ENCODE measurements at regions not wholly inside any gene's neighbourhood (a gene's known extent, or its start where the extent isn't known, plus 50 kb on each side); places are given as distances from the start of the nearest gene placed in this dataset.

- no peak for DNase-seq (ENCODE audit: low spot score)
- no peak overlapping the region for H3K27ac Mint-ChIP-seq
- no peaks in the 10 kb centered on the region; the same call in 1 of the 2 replicates for H3K4me1 Mint-ChIP-seq
- H3K36me3 Mint-ChIP-seq = no peaks in the 10 kb centered on the region; the same call in 1 of the 2 replicates
- CTCF ChIA-PET = no interaction called here
- POLR2A ChIA-PET = no interaction called here
- 0 out of 2 replicates have a peak, but pooled peaks cover 4% of the 10 kb centered on the region for H3K9me3 Mint-ChIP-seq
- peaks cover 6% of the 10 kb centered on the region for H3K27me3 Mint-ChIP-seq (ENCODE audit: low read depth)
- ATAC-seq = no peak
- no peak overlapping the region for H3K4me3 Mint-ChIP-seq
- TF ChIP-seq ARID4B (CRISPR knock-in tag; IDR thresholded peaks at IDR 0.05; ENCODE audit: borderline replicate concordance) (no peak), HMGXB4 (CRISPR knock-in tag; IDR thresholded peaks at IDR 0.05) (no peak)
Observed at GRCh38 chr15:47338771-47339170, 378.5 kb upstream of the SEMA6D start.

- ChIA-PET CTCF (no interaction called here), POLR2A (interaction anchor here (0.6 kb wide), 1 partner anchor 1654 kb away, joined by 3 read pairs; no protein-coding TSS in a partner anchor)
- Mint-ChIP-seq H3K4me1 (no peaks in the 10 kb centered on the region), H3K27ac (no peak overlapping the region), H3K27me3 (ENCODE audit: low read depth) (no peaks in the 10 kb centered on the region), H3K4me3 (no peak overlapping the region), H3K36me3 (no peaks in the 10 kb centered on the region), H3K9me3 (peaks cover 9% of the 10 kb centered on the region; the same call in 1 of the 2 replicates)
- ATAC-seq (no peak), DNase-seq (ENCODE audit: low spot score) (no peak)
- TF ChIP-seq ZBTB43 (CRISPR knock-in tag; IDR thresholded peaks at IDR 0.05) (no peak), TCF7 (CRISPR knock-in tag; IDR thresholded peaks at IDR 0.05; ENCODE audit: low read depth) (no peak), ATF2 (CRISPR knock-in tag; IDR thresholded peaks at IDR 0.05; ENCODE audit: borderline replicate concordance, low read depth) (no peak), CREM (CRISPR knock-in tag; IDR thresholded peaks at IDR 0.05) (no peak), RORB (CRISPR knock-in tag; IDR thresholded peaks at IDR 0.05) (no peak), ERG (CRISPR knock-in tag; IDR thresholded peaks at IDR 0.05) (no peak), FOXP4 (CRISPR knock-in tag; IDR thresholded peaks at IDR 0.05) (no peak), JUN (CRISPR knock-in tag; IDR thresholded peaks at IDR 0.05) (no peak), MAX (CRISPR knock-in tag; IDR thresholded peaks at IDR 0.05) (no peak), ATF6 (CRISPR knock-in tag; IDR thresholded peaks at IDR 0.05) (no peak), ARID4B (CRISPR knock-in tag; IDR thresholded peaks at IDR 0.05; ENCODE audit: borderline replicate concordance) (no peak), ZNF671 (CRISPR knock-in tag; IDR thresholded peaks at IDR 0.05) (no peak)
Observed at GRCh38 chr15:47339800-47340570, 377.3 kb upstream of the SEMA6D start.

Measured in WTC11 (cell line).